Gastroesophageal sphincter (tissue), 4 donors: ENCODE measurements at regions not wholly inside any gene's neighbourhood (a gene's known extent, or its start where the extent isn't known, plus 50 kb on each side); places are given as distances from the start of the nearest gene placed in this dataset.
"Not testable (repeated sequence)": the region's sequence is repeated elsewhere in the genome, so short reads cannot be mapped to it uniquely, and the experiment has no call there.

Experiments
- ATAC-seq: fragments of 150-250 bp; one replicate; pipeline ENCODE4 v1.9.1; 2016; ENCODE audit warnings: mild to moderate bottlenecking, moderate library complexity
- H3K27ac ChIP-seq, 4 donors: fragments of 200-600 bp; sonication (generic) in 3 of 4; 1 replicate in 3 of 4; 2 replicates in 1 of 4; pipeline ENCODE4 v1.5.1; 2016 to 2019
- H3K27me3 ChIP-seq: fragments of 200-600 bp; sonication (generic); one replicate; pipeline ENCODE4 v1.5.1; 2019
- H3K36me3 ChIP-seq, 2 donors: fragments of 200-600 bp; sonication (generic); one replicate each; pipeline ENCODE4 v1.5.1; 2019; ENCODE audit warnings: control low read depth in 1 of 2
- H3K4me1 ChIP-seq, 3 donors: fragments of 200-600 bp; sonication (generic); 1 replicate in 2 of 3; 2 replicates in 1 of 3; pipeline ENCODE4 v1.5.1; 2016 to 2019; ENCODE audit warnings: control low read depth in 2 of 3
- H3K4me3 ChIP-seq, 2 donors: fragments of 200-600 bp; sonication (generic); one replicate each; pipeline ENCODE4 v1.5.1; 2019; ENCODE audit warnings: mild to moderate bottlenecking in 1 of 2, moderate library complexity in 1 of 2
- H3K9me3 ChIP-seq, 3 donors: fragments of 200-600 bp; sonication (generic); one replicate each; pipeline ENCODE4 v1.5.1; 2017 to 2019; ENCODE audit warnings: control low read depth in 2 of 3
- CTCF ChIP-seq, 4 experiments: fragments of 200-600 bp in 2 of 4; fragments of 450-650 bp in 2 of 4; sonication (generic) in 1 of 4; IDR thresholded peaks; one replicate each; pipeline ENCODE4 v1.5.1; 2017 to 2019; ENCODE audit warnings: antibody characterized with exemption in 4 of 4, mild to moderate bottlenecking in 2 of 4, moderate library complexity in 2 of 4
- EP300 ChIP-seq: sonication (generic); formaldehyde crosslinking; IDR thresholded peaks from one replicate; pipeline ENCODE4 v1.6.1; 2017; ENCODE audit warnings: antibody characterized with exemption, mild to moderate bottlenecking
- POLR2A ChIP-seq, 2 donors: fragments of 450-650 bp; IDR thresholded peaks; one replicate each; pipeline ENCODE4 v1.6.1; 2017; ENCODE audit warnings: antibody characterized with exemption in 2 of 2, mild to moderate bottlenecking in 2 of 2, moderate library complexity in 1 of 2
- POLR2AphosphoS5 ChIP-seq: sonication (generic); formaldehyde crosslinking; IDR thresholded peaks from one replicate; pipeline ENCODE4 v1.6.1; 2017; ENCODE audit warnings: antibody characterized with exemption
- WGBS, 2 donors: methylation state at CpG; one replicate each; pipeline ENCODE4 v1.1.5; 2018; ENCODE audit warnings: low coverage in 1 of 2; 5-methylcytosine and 5-hydroxymethylcytosine counted together

GRCh38 chr4:137804906-137805495, 272.7 kb upstream of the PCDH18 start:
- Histone ChIP-seq H3K4me1 (peaks cover 0 to 15% (median 0%) of the 10 kb centered on the region in 3 donors), H3K27me3 (no peaks in the 10 kb centered on the region), H3K9me3 (no peaks in the 10 kb centered on the region), H3K27ac (no peak overlapping the region), H3K36me3 (no peaks in the 10 kb centered on the region), H3K4me3 (no peak overlapping the region)
- ATAC-seq, result no peak
- 87 to 96% methylated on average over 10 of the region's 10 CpGs for WGBS, 2 donors
- TF ChIP-seq POLR2AphosphoS5, result no peak
- no peak for TF ChIP-seq POLR2A (IDR thresholded peaks at IDR 0.05)
- no peak for TF ChIP-seq CTCF (IDR thresholded peaks at IDR 0.05)
- no peak for TF ChIP-seq EP300

GRCh38 chr4:137800861-137801260, 268.6 kb upstream of the PCDH18 start:
- Histone ChIP-seq H3K9me3 (no peaks in the 10 kb centered on the region), H3K27ac (no peak overlapping the region), H3K36me3 (no peaks in the 10 kb centered on the region), H3K4me3 (no peak overlapping the region), H3K4me1 (peaks cover 0 to 15% (median 0%) of the 10 kb centered on the region in 3 donors), H3K27me3 (no peaks in the 10 kb centered on the region)
- no peak for ATAC-seq
- TF ChIP-seq POLR2A (IDR thresholded peaks at IDR 0.05) (no peak), POLR2AphosphoS5 (no peak), CTCF (IDR thresholded peaks at IDR 0.05) (no peak), EP300 (no peak)
- 15 to 50% methylated on average over 1 of the region's 1 CpG for WGBS, 2 donors

- Histone ChIP-seq H3K4me3 (peak overlapping the region in 1 of 2 donors; percentile 18), H3K36me3 (no peaks in the 10 kb centered on the region), H3K9me3 (no peaks in the 10 kb centered on the region), H3K27me3 (no peaks in the 10 kb centered on the region), H3K4me1 (peaks cover 0 to 7% (median 3%) of the 10 kb centered on the region in 3 donors), H3K27ac (no peak overlapping the region)
- WGBS, 2 donors, result 15 to 16% methylated on average over 6 of the region's 6 CpGs
- TF ChIP-seq CTCF (IDR thresholded peaks at IDR 0.05) (no peak), POLR2AphosphoS5 (no peak), POLR2A (IDR thresholded peaks at IDR 0.05) (no peak), EP300 (no peak)
- ATAC-seq, result no peak
Observed at GRCh38 chr4:137794764-137795254, 262.5 kb upstream of the PCDH18 start.

GRCh38 chr4:137789263-137789662, 257.0 kb upstream of the PCDH18 start:
- not testable (repeated sequence) for H3K36me3 ChIP-seq, H3K9me3 ChIP-seq, H3K27ac ChIP-seq, H3K4me1 ChIP-seq, H3K27me3 ChIP-seq, ATAC-seq, H3K4me3 ChIP-seq
- WGBS, 2 donors, result 75 to 78% methylated on average over 3 of the region's 3 CpGs

- ATAC-seq, H3K4me3 ChIP-seq, H3K9me3 ChIP-seq, H3K27me3 ChIP-seq, H3K4me1 ChIP-seq, H3K36me3 ChIP-seq, H3K27ac ChIP-seq: not testable (repeated sequence)
- WGBS, 2 donors, result 83% methylated on average over 3 of the region's 7 CpGs; no CpG with 5 or more reads in 1 of the 2 donors
Observed at GRCh38 chr4:137783923-137784322, 251.6 kb upstream of the PCDH18 start.

GRCh38 chr4:137775701-137776100, 243.4 kb upstream of the PCDH18 start:
- TF ChIP-seq EP300, result no peak
- no peak for TF ChIP-seq POLR2AphosphoS5
- TF ChIP-seq CTCF (IDR thresholded peaks at IDR 0.05), result no peak
- TF ChIP-seq POLR2A (IDR thresholded peaks at IDR 0.05), result no peak
- Histone ChIP-seq H3K36me3 (no peaks in the 10 kb centered on the region), H3K27me3 (no peaks in the 10 kb centered on the region), H3K9me3 (no peaks in the 10 kb centered on the region), H3K4me1 (no peaks in the 10 kb centered on the region), H3K27ac (no peak overlapping the region), H3K4me3 (no peak overlapping the region)
- ATAC-seq, result no peak
- WGBS, 2 donors, result 61 to 86% methylated on average over 2 to 3 of the region's 3 CpGs
